ENCODE measurements at regions not wholly inside any gene's neighbourhood (a gene's known extent, or its start where the extent isn't known, plus 50 kb on each side); places are given as distances from the start of the nearest gene placed in this dataset.

- no peaks in the 10 kb centered on the region for H3K36me3 ChIP-seq (ENCODE audit: control insufficient read depth, insufficient read depth, low read length)
- TF ChIP-seq CTCF (IDR thresholded peaks at IDR 0.05; ENCODE audit: insufficient read depth, low read length, severe bottlenecking), result no peak
- H3K4me3 ChIP-seq (ENCODE audit: low read depth, low read length), result no peak overlapping the region
- FAIRE-seq (no peak), DNase-seq (ENCODE audit: low read depth) (no peak)
- no peaks in the 10 kb centered on the region for H3K27me3 ChIP-seq (ENCODE audit: control insufficient read depth, insufficient read depth, low read length)
Observed at GRCh38 chr10:128386231-128386630, 260.0 kb upstream of the MKI67 start.

GRCh38 chr10:128386816-128387604 is 260.8 kb upstream of the MKI67 start:
- FAIRE-seq (no peak), DNase-seq (ENCODE audit: low read depth) (no peak)
- H3K27me3 ChIP-seq (ENCODE audit: control insufficient read depth, insufficient read depth, low read length), result no peaks in the 10 kb centered on the region
- no peaks in the 10 kb centered on the region for H3K36me3 ChIP-seq (ENCODE audit: control insufficient read depth, insufficient read depth, low read length)
- no peak overlapping the region for H3K4me3 ChIP-seq (ENCODE audit: low read depth, low read length)
- no peak for TF ChIP-seq CTCF (IDR thresholded peaks at IDR 0.05; ENCODE audit: insufficient read depth, low read length, severe bottlenecking)

- H3K4me3 ChIP-seq (ENCODE audit: low read depth, low read length), result no peak overlapping the region
- FAIRE-seq, result no peak
- H3K27me3 ChIP-seq (ENCODE audit: control insufficient read depth, insufficient read depth, low read length), result no peaks in the 10 kb centered on the region
- no peak for TF ChIP-seq CTCF (IDR thresholded peaks at IDR 0.05; ENCODE audit: insufficient read depth, low read length, severe bottlenecking)
- no peaks in the 10 kb centered on the region for H3K36me3 ChIP-seq (ENCODE audit: control insufficient read depth, insufficient read depth, low read length)
- no peak for DNase-seq (ENCODE audit: low read depth)
Observed at GRCh38 chr10:128390596-128390995, 264.4 kb upstream of the MKI67 start.

- no peaks in the 10 kb centered on the region for H3K36me3 ChIP-seq (ENCODE audit: control insufficient read depth, insufficient read depth, low read length)
- no peak for TF ChIP-seq CTCF (IDR thresholded peaks at IDR 0.05; ENCODE audit: insufficient read depth, low read length, severe bottlenecking)
- no peak for FAIRE-seq
- no peaks in the 10 kb centered on the region for H3K27me3 ChIP-seq (ENCODE audit: control insufficient read depth, insufficient read depth, low read length)
- no peak overlapping the region for H3K4me3 ChIP-seq (ENCODE audit: low read depth, low read length)
- DNase-seq (ENCODE audit: low read depth), result no peak
Observed at GRCh38 chr10:128393546-128393945, 267.3 kb upstream of the MKI67 start.

GRCh38 chr10:128398118-128398517 is 271.9 kb upstream of the MKI67 start:
- FAIRE-seq, result no peak
- no peaks in the 10 kb centered on the region for H3K27me3 ChIP-seq (ENCODE audit: control insufficient read depth, insufficient read depth, low read length)
- H3K4me3 ChIP-seq (ENCODE audit: low read depth, low read length), result no peak overlapping the region
- TF ChIP-seq CTCF (IDR thresholded peaks at IDR 0.05; ENCODE audit: insufficient read depth, low read length, severe bottlenecking), result no peak
- no peaks in the 10 kb centered on the region for H3K36me3 ChIP-seq (ENCODE audit: control insufficient read depth, insufficient read depth, low read length)
- no peak for DNase-seq (ENCODE audit: low read depth)

- H3K36me3 ChIP-seq (ENCODE audit: control insufficient read depth, insufficient read depth, low read length), result no peaks in the 10 kb centered on the region
- DNase-seq (ENCODE audit: low read depth) (no peak), FAIRE-seq (no peak)
- H3K4me3 ChIP-seq (ENCODE audit: low read depth, low read length), result no peak overlapping the region
- TF ChIP-seq CTCF (IDR thresholded peaks at IDR 0.05; ENCODE audit: insufficient read depth, low read length, severe bottlenecking), result no peak
- H3K27me3 ChIP-seq (ENCODE audit: control insufficient read depth, insufficient read depth, low read length), result no peaks in the 10 kb centered on the region
Observed at GRCh38 chr10:128398999-128399398, 272.8 kb upstream of the MKI67 start.

Data from bronchial epithelial cell (primary cell).